NCI-H748 treated with DMSO at 0.1 percent for 48 hours (cell line): ENCODE measurements at regions not wholly inside any gene's neighbourhood (a gene's known extent, or its start where the extent isn't known, plus 50 kb on each side); places are given as distances from the start of the nearest gene placed in this dataset.
"Not testable (repeated sequence)": the region's sequence is repeated elsewhere in the genome, so short reads cannot be mapped to it uniquely, and the experiment has no call there.

Experiments
- DNase-seq: peaks from one replicate; lab custom pipeline; 2025; lab: John Stamatoyannopoulos, UW

GRCh38 chr3:104920512-104920911 lies 446.2 kb upstream of the ALCAM start:
- no peak for DNase-seq

GRCh38 chr3:104933972-104934371 lies 432.7 kb upstream of the ALCAM start:
- DNase-seq, result no peak

- DNase-seq, result no peak
Measured at GRCh38 chr3:104935613-104936012, 431.1 kb upstream of the ALCAM start.

GRCh38 chr3:104939196-104939595 lies 427.5 kb upstream of the ALCAM start:
- no peak for DNase-seq

GRCh38 chr3:104941785-104942184 lies 424.9 kb upstream of the ALCAM start:
- DNase-seq, result no peak

GRCh38 chr3:104943974-104944373 lies 422.7 kb upstream of the ALCAM start:
- DNase-seq, result no peak

GRCh38 chr3:104947943-104948342 lies 418.8 kb upstream of the ALCAM start:
- no peak for DNase-seq

GRCh38 chr3:104949810-104950209 lies 416.9 kb upstream of the ALCAM start:
- not testable (repeated sequence) for DNase-seq

- DNase-seq, result no peak
Measured at GRCh38 chr3:104951426-104951825, 415.3 kb upstream of the ALCAM start.

GRCh38 chr3:104952146-104952972 lies 414.4 kb upstream of the ALCAM start:
- no peak for DNase-seq

- no peak for DNase-seq
Measured at GRCh38 chr3:104956620-104957345, 409.9 kb upstream of the ALCAM start.

- DNase-seq, result no peak
Measured at GRCh38 chr3:104960579-104960978, 406.1 kb upstream of the ALCAM start.

- no peak for DNase-seq
Measured at GRCh38 chr3:104961851-104962250, 404.9 kb upstream of the ALCAM start.

- DNase-seq, result no peak
Measured at GRCh38 chr3:104974316-104974715, 392.4 kb upstream of the ALCAM start.

GRCh38 chr3:104977719-104978118 lies 389.0 kb upstream of the ALCAM start:
- no peak for DNase-seq

GRCh38 chr3:104982130-104982529 lies 384.6 kb upstream of the ALCAM start:
- DNase-seq, result no peak

GRCh38 chr3:104987859-104988258 lies 378.9 kb upstream of the ALCAM start:
- no peak for DNase-seq

- no peak for DNase-seq
Measured at GRCh38 chr3:104988496-104988895, 378.2 kb upstream of the ALCAM start.

- no peak for DNase-seq
Measured at GRCh38 chr3:104989878-104990277, 376.8 kb upstream of the ALCAM start.

- DNase-seq, result no peak
Measured at GRCh38 chr3:104990758-104991157, 376.0 kb upstream of the ALCAM start.

GRCh38 chr3:104992676-104993075 lies 374.0 kb upstream of the ALCAM start:
- no peak for DNase-seq

GRCh38 chr3:105006164-105006563 lies 360.5 kb upstream of the ALCAM start:
- DNase-seq, result no peak

- no peak for DNase-seq
Measured at GRCh38 chr3:105013657-105014056, 353.1 kb upstream of the ALCAM start.
